Nephron (organoid): ENCODE measurements at regions not wholly inside any gene's neighbourhood (a gene's known extent, or its start where the extent isn't known, plus 50 kb on each side); places are given as distances from the start of the nearest gene placed in this dataset.

Source experiments
- H3K27ac Mint-ChIP-seq, 3 experiments: 2 replicates each; pipeline ENCODE4 v1.8.0; 2020; ENCODE audit warnings: mixed read lengths in 3 of 3, mild to moderate bottlenecking in 2 of 3, moderate library complexity in 1 of 3
- H3K27me3 Mint-ChIP-seq: 2 replicates; pipeline ENCODE4 v1.8.0; 2021; ENCODE audit warnings: low read depth, mild to moderate bottlenecking, moderate library complexity, mixed read lengths
- H3K36me3 Mint-ChIP-seq: 2 replicates; pipeline ENCODE4 v1.8.0; 2020; ENCODE audit warnings: low read depth, mixed read lengths
- H3K4me1 Mint-ChIP-seq: 2 replicates; pipeline ENCODE4 v1.8.0; 2020; ENCODE audit warnings: mixed read lengths
- H3K4me3 Mint-ChIP-seq, 3 experiments: 2 replicates each; pipeline ENCODE4 v1.8.0; 2020; ENCODE audit warnings: mild to moderate bottlenecking in 3 of 3, mixed read lengths in 3 of 3, moderate library complexity in 2 of 3
- H3K9me3 Mint-ChIP-seq: 2 replicates; pipeline ENCODE4 v1.8.0; 2020; ENCODE audit warnings: mixed read lengths
- CTCF ChIP-seq, 3 experiments: fragments of 200-600 bp; sonication (generic); IDR thresholded peaks; one replicate each; pipeline ENCODE4 v1.5.0; 2021; ENCODE audit warnings: antibody characterized with exemption in 3 of 3; ENCODE audit not compliant: unreplicated experiment in 3 of 3

- Mint-ChIP-seq H3K27ac (no peak overlapping the region), H3K4me1 (no peaks in the 10 kb centered on the region), H3K4me3 (no peak overlapping the region), H3K27me3 (no peaks in the 10 kb centered on the region), H3K36me3 (no peaks in the 10 kb centered on the region), H3K9me3 (no peaks in the 10 kb centered on the region)
- no peak for TF ChIP-seq CTCF (IDR thresholded peaks at IDR 0.05; ENCODE audit: unreplicated experiment in 3 of 3)
Observed at GRCh38 chr3:72574144-72574543, 274.1 kb downstream of the SHQ1 start.

GRCh38 chr3:72573051-72573450, 275.2 kb downstream of the SHQ1 start:
- Mint-ChIP-seq H3K27ac (no peak overlapping the region), H3K4me3 (no peak overlapping the region), H3K4me1 (no peaks in the 10 kb centered on the region), H3K27me3 (no peaks in the 10 kb centered on the region), H3K9me3 (no peaks in the 10 kb centered on the region), H3K36me3 (no peaks in the 10 kb centered on the region)
- TF ChIP-seq CTCF (IDR thresholded peaks at IDR 0.05; ENCODE audit: unreplicated experiment in 3 of 3): no peak

GRCh38 chr3:72572489-72573007, 275.7 kb downstream of the SHQ1 start:
- no peaks in the 10 kb centered on the region for H3K4me1 Mint-ChIP-seq
- H3K27ac Mint-ChIP-seq: no peak overlapping the region
- H3K4me3 Mint-ChIP-seq: no peak overlapping the region
- H3K36me3 Mint-ChIP-seq: no peaks in the 10 kb centered on the region
- no peaks in the 10 kb centered on the region for H3K27me3 Mint-ChIP-seq
- H3K9me3 Mint-ChIP-seq: no peaks in the 10 kb centered on the region
- no peak for TF ChIP-seq CTCF (IDR thresholded peaks at IDR 0.05; ENCODE audit: unreplicated experiment in 3 of 3)

GRCh38 chr3:72571638-72572114, 276.6 kb downstream of the SHQ1 start:
- no peak overlapping the region for H3K4me3 Mint-ChIP-seq
- no peaks in the 10 kb centered on the region for H3K9me3 Mint-ChIP-seq
- H3K27ac Mint-ChIP-seq: peak overlapping the region in 1 of 3 experiments; percentile 15
- TF ChIP-seq CTCF (IDR thresholded peaks at IDR 0.05; ENCODE audit: unreplicated experiment in 3 of 3): no peak
- no peaks in the 10 kb centered on the region for H3K27me3 Mint-ChIP-seq
- H3K36me3 Mint-ChIP-seq: no peaks in the 10 kb centered on the region
- H3K4me1 Mint-ChIP-seq: no peaks in the 10 kb centered on the region

- Mint-ChIP-seq H3K9me3 (no peaks in the 10 kb centered on the region), H3K4me3 (no peak overlapping the region), H3K4me1 (no peaks in the 10 kb centered on the region), H3K36me3 (no peaks in the 10 kb centered on the region), H3K27me3 (no peaks in the 10 kb centered on the region), H3K27ac (peak overlapping the region in 1 of 3 experiments; percentile 15)
- TF ChIP-seq CTCF (IDR thresholded peaks at IDR 0.05; ENCODE audit: unreplicated experiment in 3 of 3): no peak
Observed at GRCh38 chr3:72571052-72571451, 277.2 kb downstream of the SHQ1 start.

- H3K4me3 Mint-ChIP-seq: no peak overlapping the region
- TF ChIP-seq CTCF (IDR thresholded peaks at IDR 0.05; ENCODE audit: unreplicated experiment in 3 of 3): no peak
- no peaks in the 10 kb centered on the region for H3K9me3 Mint-ChIP-seq
- no peaks in the 10 kb centered on the region for H3K36me3 Mint-ChIP-seq
- no peaks in the 10 kb centered on the region for H3K4me1 Mint-ChIP-seq
- peaks cover 7% of the 10 kb centered on the region for H3K27me3 Mint-ChIP-seq
- H3K27ac Mint-ChIP-seq: peak overlapping the region in 1 of 3 experiments; percentile 17
Observed at GRCh38 chr3:72569754-72570440, 278.3 kb downstream of the SHQ1 start.
